NOMO-1 treated with DMSO at 0.1 percent for 48 hours (cell line): ENCODE measurements at regions not wholly inside any gene's neighbourhood (a gene's known extent, or its start where the extent isn't known, plus 50 kb on each side); places are given as distances from the start of the nearest gene placed in this dataset.
A peak's percentile ranks its signal among the peaks of the same experiment; 100 is the strongest.
"Not testable (repeated sequence)": the region's sequence is repeated elsewhere in the genome, so short reads cannot be mapped to it uniquely, and the experiment has no call there.

Source experiments
- DNase-seq: peaks from one replicate; lab custom pipeline; 2025; ENCODE audit not compliant: unreplicated experiment; lab: John Stamatoyannopoulos, UW

DNA sequence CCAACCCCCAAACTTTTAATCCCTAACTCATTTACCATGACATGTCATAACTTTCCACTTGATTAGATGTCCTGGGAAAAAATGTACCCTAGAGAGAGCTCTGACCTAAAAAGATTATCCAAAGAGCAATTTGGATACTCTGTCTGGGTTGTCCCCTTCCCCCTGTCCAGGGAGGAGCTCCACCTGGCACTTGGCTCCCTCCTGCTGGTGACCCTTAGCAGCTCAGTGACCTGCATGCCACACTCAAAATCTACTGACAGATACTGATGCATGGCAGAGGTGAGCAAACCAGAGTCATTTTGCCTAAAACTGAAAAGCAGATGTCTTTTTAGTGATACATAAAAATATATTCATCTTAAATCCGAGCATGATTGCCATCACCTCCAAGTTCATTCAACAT lies 442.3 kb upstream of the CHRM3 start:
- no peak for DNase-seq

DNA sequence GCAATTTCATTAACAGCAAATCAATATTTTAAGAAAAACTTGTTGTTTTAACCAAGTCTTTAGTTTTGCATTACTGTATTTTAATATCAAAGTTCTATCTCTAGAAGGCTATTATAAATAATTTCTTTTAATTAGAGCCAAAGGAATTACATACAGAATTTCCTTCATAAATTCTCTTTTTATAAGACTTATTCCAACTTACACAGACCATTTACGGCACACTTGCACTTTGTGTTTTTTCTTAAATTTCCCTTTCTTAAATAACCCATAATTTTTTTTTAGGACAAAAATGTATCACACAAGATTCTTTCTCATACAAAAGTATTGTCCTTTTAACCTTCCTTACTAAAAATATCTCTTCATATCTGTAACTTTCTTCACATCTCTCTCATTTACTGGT lies 458.5 kb upstream of the CHRM3 start:
- DNase-seq = no peak

DNA sequence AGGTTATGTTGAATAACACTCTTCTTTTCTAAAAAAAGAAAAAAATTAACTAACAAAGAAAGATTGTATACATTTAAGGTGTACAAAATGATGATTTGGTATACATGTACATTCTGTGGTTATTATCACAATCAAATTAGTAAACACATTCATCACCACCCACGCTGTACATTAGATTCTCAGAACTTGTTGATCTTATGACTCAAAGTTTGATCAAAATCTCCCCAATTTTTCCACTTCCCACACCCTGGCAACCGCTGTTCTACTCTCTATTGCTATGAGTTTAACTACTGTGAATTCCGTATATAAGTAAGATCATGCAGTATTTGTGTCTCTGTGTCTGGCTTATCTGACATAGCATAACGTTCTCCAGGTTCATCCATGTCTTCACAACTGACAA lies 469.5 kb upstream of the CHRM3 start:
- DNase-seq = no peak

GRCh38 chr1:238914346-238914745 lies 472.0 kb upstream of the CHRM3 start:
- no peak for DNase-seq

DNA sequence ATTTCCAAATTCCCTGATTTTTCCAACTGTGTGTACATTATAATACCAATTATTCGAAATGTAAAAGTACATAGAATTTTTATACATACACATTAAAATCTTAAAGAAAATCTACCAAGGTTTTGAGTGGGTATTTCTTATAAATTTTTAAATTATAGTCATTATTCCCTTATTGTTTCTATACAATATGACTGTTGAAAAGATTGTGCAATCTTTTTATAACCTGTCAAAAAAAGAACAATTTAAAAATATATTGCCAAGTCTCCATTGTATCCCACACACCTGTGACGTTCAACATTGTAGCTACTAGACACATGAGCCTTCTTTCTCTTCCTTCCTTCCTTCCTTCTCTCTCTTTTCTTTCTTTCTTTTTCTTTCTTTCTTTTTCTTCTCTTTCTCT lies 473.2 kb upstream of the CHRM3 start:
- no peak for DNase-seq

DNA sequence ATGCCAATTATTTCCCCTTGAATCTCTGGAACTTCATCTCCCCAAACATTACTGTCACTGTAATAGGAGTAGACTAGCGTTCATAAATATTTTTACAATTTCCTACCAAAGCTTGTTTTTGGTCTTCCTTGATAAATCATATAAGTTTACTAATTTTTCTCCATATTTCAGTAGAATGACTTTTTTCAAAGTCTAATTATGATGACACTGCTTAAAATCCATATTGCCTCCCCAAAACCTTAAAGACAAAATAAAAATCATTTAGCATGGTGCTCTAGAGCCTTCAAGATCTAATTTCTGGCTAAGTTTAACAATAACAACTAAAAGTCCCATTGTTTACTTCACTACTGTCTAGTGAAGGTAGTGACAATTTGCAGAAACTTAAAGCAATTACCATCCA lies 474.2 kb upstream of the CHRM3 start:
- no peak for DNase-seq

DNA sequence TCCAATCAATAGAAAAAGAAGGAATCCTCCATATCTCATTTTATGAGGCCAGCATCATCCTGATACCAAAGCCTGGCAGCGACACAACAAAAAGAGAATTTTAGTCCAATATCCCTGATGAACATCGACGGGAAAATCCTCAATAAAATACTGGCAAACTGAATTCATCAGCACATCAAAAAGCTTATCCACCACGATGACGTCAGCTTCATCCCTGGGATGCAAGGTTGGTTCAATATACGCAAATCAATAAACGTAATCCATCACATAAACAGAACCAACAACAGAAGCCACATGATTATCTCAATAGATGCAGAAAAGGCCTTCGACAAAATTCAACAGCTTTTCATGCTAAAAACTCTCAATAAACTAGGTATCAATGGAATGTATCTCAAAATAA lies 483.6 kb upstream of the CHRM3 start:
- not testable (repeated sequence) for DNase-seq

DNA sequence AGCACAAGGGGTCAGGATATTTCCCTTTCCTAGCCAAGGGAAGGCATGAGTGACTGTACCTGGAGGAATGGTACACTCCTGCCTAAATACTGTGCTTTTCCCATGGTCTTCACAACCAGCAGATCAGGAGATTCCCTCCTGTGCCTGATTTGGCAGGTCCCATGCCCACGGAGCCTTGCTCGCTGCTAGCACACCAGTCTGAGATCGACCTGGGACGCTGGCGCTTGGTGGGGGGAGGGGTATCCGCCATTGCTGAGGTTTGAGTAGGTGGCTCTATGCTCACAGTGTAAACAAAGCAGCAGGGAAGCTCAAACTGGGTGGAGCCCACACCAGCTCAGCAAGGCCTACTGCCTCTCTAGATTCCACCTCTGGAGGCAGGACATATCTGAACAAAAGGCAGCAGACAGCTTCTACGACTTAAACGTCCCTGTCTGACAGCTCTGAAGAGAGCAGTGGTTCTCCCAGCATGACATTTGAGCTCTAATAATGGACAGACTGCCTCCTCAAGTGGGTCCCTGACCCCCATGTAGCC lies 486.0 kb upstream of the CHRM3 start:
- DNase-seq = no peak

GRCh38 chr1:238898856-238899255 lies 487.5 kb upstream of the CHRM3 start:
- DNase-seq = no peak

DNA sequence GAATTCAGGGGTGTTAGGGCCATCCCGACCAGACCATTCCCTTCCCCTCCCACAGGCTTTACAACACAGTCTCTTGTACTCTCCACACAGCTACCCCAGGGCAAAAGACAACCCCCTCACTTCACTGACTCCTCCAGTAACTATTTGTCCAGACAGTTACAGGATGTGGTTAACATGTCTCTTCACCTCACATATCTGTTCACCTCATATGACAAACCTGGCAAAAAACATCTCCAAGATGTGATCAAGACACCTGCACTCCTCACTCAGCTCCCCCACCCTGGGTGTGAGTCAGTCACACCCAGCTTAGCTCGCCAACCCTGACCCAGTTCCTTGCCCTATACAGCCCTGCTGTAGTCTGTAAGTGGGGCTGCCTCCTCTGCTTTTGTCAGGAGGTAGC lies 490.5 kb upstream of the CHRM3 start:
- no peak for DNase-seq

DNA sequence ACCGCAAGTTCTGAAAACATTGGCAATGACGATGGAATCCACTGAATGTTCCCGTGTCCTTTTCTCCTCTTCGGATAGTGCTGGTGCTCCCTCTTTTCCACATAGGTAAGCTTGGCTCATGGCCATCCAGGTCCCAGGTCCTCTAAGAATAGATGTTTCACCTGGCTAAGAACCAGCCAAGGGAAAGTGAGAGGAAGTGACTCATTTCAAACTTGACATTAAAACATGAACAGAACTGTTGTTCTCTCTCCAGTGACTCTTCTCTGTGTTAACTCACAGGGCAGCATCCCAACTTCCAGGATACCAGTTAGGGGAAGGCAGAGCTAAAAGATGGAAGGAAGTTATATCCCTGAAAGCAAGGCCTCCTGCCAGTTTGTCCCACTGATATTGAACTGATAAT lies 493.8 kb upstream of the CHRM3 start:
- no peak for DNase-seq

- DNase-seq = no peak
Measured at GRCh38 chr1:238861342-238862066, 524.9 kb upstream of the CHRM3 start.

DNA sequence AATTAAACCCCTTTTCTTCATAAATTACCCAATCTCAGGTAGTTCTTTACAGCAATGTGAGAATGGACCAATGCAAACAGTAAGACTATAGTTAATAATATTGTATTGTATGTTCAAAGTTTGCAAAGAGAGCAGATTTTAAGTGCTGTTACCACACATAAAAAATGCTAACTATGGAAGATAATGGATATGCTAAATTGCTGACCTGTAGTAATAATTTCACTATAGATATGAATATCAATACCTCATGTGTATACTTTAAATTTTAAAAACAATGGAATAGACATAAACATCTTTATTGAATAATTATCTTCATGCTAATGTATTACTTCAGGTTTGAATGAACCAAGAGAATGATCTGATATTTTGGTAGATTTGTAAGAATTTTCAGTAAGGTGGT lies 552.4 kb upstream of the CHRM3 start:
- DNase-seq = no peak

DNA sequence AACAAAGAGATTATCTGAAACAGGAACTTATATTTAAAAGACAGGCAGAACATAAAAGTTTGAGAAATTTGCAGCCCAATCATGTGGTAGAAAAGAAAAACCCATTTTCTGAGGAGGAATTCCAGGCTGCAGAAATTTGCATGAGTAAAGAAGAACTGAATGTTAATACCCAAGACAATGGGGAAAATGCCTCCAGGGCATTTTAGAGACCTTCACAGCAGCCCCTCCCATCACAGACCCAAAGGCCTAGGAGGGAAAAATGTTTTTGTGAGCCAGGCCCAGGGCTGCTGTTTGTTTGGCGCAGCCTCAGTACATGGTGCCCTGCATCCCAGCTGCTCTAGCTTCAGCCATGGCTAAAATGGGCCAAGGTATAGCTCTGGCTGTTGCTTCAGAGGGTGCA lies 554.3 kb upstream of the CHRM3 start:
- no peak for DNase-seq

- no peak for DNase-seq
Measured at GRCh38 chr1:238830036-238830611, 556.2 kb upstream of the CHRM3 start.

- DNase-seq = no peak
Measured at GRCh38 chr1:238826891-238827290, 559.5 kb upstream of the CHRM3 start.

GRCh38 chr1:238823416-238823815 lies 563.0 kb upstream of the CHRM3 start:
- no peak for DNase-seq

GRCh38 chr1:238811211-238811879 lies 575.0 kb upstream of the CHRM3 start:
- DNase-seq = no peak

DNA sequence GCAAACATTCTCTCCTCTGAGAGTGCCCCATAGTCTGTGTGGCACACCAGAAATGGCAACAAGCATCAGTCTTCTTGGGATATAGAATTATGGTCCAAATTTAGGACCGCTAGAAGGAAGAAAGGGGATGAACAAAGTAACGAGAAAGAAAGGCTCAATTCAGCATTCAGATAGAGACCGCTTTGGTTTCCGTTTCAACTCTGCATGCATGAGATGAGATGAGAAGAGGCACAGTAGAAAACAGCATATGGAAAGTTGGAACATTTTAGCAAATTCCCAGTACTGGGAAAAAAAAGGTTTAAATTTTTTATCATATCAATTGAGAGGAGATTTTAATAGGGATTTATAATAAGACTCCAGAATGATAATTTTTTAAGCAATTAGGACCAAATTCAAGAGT lies 595.5 kb upstream of the CHRM3 start:
- DNase-seq = no peak

- peak; percentile 10 for DNase-seq
Measured at GRCh38 chr1:238789916-238790667, 596.3 kb upstream of the CHRM3 start.

GRCh38 chr1:238787471-238787870 lies 598.9 kb upstream of the CHRM3 start:
- DNase-seq = no peak

GRCh38 chr1:238783633-238784032 lies 602.7 kb upstream of the CHRM3 start:
- no peak for DNase-seq
